HG02885 (cell line): ENCODE measurements at regions not wholly inside any gene's neighbourhood (a gene's known extent, or its start where the extent isn't known, plus 50 kb on each side); places are given as distances from the start of the nearest gene placed in this dataset.
"Not testable (repeated sequence)": the region's sequence is repeated elsewhere in the genome, so short reads cannot be mapped to it uniquely, and the experiment has no call there.

Experiments
- ATAC-seq: cut with Tn5 transposase; IDR thresholded peaks from one replicate; pipeline ENCODE4 v1.9.1; 2021; ENCODE audit warnings: mild to moderate bottlenecking; ENCODE audit not compliant: unreplicated experiment, poor library complexity

DNA sequence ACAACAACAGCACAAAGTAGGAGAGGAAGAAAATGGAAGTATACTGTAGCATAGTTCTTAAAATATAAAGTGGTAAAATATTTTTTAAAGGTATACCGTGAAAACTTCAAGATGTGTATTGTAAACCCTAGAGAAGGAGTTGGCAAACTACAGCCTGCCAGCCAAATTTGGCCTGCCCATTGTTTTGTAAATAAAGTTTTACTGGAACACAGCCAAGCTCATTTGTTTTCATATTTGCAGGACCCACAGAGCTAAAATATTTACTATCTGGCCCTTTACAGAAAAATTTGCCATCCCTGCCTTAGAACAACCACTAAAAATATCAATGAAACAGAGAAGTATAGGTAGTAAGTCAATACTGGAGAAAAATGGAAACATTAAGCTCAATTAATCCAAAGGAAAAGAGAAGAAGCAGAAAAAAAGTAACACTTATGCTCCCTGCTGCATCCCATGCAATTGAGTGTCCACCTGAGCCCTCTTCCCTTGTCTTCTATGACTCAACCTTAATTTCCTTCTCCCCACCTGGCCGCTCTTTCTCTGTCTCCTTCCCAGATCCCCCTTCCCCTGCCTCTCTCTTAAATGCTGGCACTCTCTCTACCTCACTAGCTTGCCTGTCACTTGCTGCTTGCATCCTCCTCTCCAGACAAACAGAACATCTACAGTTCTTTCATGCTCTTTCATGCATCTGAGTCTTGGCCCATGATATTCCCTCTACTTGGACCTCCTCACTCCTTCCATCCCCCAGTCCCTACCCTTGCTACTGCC is 50.6 kb upstream of the FER start:
- no peak for ATAC-seq

DNA sequence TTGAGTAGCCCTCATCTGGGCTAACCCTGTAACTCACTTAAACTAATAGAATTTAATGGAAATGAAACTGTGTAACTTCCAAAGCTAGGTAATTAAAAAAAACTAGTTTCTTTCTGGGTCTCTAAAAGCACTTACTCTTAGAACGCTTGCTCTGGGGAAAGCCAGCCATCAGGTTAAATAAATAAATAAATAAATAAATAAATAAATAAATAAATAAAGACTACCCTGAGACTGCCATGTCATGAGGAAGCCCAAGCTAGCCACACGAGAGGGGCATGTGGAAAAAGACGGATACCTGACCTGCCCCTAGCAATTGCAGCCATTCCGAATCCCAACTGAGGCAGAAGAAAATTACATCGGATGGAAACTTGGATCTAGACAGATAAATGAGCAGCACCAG is 51.3 kb upstream of the FER start:
- ATAC-seq, result no peak

DNA sequence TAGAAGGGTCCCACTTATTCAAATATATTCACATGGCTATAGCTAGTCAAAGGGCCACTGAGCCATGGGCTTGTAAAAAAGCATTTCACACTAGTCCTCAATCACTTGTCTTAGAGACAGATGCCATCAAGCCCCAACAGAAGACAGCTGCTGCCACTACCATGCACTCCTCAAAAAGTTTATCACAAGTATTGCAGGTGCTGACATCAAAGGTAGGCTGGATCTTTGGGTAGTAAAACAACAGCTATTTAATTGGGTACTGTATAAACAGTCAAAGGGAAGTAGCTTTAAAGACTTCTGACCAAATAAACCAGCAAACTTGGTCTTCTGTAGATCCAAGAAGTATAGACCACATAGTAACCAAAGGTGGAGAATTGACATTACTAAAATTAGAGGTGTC is 59.2 kb upstream of the FER start:
- no peak for ATAC-seq

DNA sequence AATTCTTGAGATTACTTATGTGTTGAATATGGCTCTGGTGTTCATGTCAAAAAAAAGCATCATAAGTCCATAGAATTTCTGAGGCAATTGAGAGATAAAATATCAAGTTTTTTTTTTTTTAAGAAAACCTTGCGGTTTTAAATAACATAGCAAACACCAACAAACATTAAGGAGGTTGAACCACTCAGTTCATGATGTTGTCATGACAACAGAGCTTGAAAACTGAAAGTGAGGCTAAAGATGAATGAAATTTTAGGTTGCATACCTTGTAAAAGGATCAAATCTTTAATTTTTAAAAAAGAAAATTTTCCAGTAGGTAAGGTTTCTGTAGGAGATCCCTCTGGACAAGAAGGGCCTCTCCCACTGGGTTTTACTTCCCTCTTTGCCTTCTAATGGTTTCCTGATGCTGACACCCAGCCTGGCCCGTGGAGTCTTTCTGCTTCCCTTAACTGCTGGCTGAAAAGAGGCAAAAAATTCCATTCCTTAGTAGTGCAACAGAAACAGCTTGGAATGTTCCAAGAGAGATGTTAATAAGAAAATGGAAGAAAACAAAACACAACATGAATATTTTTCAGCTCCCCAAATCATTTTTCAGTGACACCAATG is 60.0 kb upstream of the FER start:
- no peak for ATAC-seq

DNA sequence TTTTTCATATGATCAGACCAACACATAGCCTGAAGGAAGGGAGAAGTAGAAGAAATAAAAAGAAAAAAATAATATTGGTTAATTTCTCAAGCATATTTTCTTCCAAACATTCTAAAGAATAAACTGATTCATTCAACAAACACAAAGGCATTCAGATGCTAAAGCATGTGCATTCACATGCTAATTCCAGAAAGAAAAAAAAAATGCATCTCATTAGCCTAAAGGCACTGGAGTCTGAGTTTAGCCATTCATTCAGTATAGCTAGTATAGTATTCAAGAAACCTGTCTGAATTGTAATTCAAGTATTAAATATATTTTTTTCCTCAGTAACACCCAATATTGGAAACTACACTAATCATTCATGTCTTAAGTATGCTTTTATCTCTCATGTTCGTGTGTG is 61.0 kb upstream of the FER start:
- ATAC-seq, result no peak

DNA sequence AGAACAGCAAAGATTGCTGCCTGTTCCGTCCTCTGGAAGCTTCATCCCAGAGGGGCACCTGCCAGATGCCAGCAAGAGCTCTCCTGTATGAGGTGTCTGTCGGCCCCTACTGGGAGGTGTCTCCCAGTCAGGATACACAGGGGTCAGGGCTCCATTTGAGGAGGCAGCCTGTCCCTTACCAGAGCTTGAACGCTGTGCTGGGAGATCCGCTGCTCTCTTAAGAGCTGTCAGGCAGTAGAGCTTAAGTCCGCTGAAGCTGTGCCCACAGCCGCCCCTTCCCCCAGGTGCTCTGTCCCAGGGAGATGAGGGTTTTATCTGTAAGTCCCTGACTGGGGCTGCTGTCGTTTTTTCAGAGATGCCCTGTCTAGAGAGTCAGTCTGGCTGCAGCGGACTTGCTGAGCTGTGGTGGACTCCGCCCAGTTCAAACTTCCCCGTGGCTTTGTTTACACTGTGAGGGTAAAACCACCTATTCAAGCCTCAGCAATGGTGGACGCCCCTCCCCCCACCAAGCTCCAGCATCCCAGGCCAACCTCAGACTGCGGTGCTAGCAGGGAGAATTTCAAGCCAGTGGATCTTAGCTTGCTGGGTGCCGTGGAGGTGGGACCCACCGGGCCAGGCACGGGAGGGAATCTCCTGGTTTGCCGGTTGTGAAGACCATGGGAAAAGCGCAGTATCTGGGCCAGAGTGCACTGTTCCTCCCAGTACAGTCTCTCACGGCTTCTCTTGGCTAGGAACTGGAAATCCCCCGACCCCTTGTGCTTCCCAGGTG is 62.1 kb upstream of the FER start:
- ATAC-seq, result not testable (repeated sequence)

DNA sequence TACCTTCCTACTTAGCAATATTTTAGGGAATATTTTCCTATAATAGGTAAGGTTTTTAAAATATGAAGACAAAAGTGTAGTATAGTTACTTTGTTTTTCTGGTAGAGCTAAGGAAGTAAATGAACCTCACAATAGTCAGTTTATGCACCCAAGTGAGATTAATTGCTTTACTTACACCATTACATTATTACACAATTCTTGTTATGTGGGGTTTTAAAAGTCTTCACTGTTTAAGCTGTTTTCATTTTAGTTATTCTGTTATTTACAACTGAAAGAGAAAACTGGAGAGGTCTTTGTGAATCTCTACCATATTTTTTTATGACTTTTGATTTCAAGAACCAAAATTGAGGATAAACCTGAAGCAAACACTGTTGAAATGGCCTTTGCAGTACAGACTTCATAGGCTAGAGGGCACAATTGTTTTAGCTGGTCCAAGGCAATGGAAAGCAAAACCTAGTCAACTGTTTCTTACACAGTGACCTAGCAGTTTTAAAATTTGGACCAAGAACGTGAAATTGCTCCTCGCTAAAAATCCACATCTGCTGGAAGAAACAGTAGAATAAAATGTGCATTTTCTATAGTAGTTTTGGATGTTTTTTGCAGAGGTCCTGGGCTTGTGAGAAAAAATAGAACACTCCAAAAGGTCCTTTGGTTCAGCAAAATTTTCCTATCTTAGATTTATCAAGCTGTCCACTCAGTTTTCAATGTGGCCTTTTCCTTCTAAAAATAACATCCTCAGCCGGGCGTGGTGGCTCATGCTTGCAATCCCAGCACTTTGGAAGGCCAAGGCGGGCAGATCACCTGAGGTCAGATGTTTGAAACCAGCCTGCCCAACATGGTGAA is 66.4 kb upstream of the FER start:
- ATAC-seq, result peak; percentile 96

DNA sequence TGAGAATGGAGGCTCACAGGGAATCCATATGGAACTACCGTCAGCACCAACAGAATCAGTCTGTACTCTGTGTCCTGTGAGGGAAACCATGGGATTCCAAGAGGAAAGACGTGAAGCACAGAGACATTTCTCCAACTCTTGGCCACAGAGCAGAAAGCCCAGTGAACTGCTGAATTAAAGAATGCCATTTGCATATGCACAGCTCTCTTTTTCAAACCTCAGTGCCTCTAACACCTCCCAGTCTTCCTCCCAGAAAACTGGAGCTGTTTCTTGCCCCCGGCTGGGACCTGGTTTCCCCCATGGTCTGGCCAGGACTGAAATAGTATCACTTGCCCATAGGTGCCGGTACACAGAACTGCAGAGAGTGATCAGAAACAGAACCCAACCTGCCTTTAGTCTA is 69.6 kb upstream of the FER start:
- no peak for ATAC-seq

DNA sequence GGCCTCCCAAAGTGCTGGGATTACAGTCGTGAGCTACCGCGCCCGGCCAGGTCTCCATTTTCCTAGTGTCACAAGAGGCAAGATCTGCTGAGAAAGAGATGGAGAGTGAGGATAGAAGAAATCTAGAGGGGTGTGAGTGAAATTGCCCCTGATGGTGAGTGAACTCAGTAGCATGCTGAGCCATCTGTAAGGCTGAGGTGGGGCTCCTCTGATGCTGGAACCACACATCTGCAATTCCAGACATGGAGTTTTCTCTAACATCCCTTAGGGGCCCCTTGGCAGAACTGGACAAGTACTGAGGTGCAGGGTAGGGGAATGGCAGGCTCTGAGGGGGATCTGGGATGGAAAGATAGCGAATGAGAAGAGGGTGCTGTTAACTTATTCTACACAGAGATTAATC is 72.0 kb upstream of the FER start:
- no peak for ATAC-seq

DNA sequence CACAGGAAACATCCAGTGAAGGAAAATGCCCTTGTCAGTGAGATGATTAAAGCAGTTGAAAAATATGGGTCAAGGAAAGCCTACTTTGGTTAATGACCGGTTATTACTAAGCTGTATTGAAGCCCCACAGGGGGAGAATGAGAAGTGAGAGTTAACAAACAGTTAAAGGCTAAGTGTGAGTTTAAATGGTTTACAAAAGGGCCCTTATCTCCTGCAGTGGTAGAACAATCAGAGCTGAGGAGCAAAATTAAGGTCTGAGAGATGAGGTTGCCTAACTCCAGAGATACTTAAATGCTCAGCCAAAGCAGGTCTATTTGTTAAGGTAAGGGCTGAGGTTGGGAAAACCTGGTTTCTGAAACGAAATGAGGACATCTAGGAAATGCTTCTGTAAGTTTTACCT is 75.1 kb upstream of the FER start:
- ATAC-seq, result no peak

DNA sequence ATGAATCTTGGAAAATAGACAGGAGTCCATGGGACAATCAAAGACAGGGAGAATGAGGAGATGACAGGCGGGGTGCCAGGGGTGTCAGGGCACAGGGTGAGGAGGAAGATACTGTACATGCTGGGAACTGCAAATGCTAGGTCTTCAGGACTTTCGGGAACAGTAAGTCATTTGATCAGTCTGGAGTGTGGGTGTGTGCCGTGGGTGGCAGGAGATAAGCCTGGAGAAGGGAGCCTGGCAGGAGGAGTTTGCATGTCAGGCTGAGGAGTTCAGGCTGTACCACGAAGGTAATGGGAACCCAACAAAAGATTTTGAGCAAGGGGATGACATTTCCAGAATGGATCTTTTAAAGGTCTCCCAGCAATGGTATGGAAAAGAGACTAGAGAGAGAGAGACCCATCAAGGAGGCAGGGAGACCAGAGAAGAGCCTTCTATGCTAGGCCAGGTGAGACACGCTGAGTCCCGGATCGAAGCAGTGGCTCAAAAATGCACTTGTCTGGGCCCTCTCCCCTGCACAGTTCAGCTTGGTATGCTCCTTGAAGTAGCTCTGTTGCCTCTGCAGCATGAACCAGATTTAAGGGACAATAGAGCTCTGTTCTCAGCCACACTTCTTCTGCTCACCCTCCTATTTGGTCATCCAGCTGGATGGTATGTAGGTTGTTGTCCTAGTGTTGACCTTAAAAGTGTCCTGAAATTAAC is 77.0 kb upstream of the FER start:
- ATAC-seq, result no peak

DNA sequence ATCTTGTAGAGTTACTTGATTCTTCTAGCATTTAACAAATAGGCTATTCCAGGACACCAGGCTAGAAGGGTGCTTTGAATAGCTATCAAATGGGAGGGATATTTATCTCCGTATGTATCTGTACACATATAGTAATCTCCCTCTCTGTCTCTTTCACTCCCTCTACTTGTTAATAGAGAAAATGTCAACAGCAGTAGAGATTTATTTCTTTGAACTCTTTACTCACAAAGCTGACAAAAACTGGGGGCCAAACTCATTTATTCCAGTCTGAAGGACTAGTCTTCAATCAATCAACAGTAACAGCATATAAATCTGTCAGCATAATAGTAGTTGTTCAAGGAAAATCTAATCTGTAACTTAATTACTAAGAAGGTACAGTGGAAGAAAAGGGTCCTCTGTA is 78.2 kb upstream of the FER start:
- ATAC-seq, result no peak

DNA sequence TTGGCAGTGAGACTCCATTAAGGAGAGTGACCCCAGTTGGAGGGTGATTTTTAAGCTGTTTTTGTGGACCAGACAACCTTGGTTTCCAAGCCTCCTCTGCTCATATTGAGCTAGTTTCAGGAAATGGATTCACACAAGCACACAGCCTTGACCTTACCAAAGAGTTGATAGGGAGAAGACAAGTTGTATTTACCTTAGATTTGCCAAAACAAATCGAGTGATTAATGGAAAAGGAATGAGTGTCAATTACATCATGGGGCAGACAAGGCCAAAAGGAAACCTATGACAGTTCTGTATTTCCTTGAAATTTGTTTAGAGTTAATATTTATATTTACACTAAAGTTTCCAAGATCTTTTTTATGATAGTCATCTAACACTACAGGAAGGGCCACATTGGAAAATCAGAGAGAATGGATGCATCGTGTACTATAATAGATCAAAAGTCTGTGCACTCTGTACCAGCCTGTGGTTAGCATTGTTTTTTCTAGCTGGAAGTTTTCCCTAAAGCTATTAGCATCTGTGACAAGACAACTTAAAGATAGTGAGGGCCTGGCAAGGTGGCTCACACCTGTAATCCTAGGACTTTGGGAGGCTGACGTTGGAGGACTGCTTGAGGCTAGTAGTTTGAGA is 86.0 kb upstream of the FER start:
- no peak for ATAC-seq

DNA sequence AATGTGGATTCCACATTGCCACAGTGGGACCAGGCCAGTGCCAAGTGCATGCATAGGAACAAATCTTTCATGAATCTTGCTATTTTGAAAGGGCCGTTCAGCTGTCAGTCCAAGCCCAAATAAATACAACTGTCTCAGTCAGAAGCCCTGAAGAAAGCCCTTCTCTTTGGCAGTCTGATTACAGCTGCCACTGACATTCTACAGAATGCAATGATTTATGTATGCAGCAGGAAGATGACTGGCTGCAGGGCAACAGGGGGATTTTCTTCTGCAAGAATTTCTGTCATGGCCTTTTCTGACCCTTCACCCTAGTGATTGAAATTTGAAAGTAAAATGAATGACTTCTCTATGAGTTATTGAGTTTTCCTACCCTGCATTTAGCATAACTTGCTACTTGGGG is 86.7 kb upstream of the FER start:
- no peak for ATAC-seq

DNA sequence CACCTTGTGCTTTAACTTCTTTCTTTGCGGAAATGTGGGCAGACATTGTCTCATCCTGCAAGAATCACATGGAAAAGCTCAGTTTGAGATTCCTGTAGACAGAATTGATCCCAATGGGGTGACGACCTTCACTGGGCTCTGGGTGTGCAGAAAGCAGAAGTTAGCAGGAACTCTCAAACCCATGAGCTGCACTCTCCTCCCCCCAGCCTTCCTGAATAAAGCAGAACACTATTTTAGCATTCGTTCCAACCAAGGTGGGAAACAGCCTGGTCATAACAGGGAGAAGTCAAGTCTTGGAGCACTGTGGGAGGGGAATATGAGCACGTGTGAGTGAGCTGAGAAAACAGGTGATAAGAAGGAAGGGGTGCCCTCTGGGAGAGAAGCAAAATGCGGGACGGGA is 87.4 kb upstream of the FER start:
- no peak for ATAC-seq

DNA sequence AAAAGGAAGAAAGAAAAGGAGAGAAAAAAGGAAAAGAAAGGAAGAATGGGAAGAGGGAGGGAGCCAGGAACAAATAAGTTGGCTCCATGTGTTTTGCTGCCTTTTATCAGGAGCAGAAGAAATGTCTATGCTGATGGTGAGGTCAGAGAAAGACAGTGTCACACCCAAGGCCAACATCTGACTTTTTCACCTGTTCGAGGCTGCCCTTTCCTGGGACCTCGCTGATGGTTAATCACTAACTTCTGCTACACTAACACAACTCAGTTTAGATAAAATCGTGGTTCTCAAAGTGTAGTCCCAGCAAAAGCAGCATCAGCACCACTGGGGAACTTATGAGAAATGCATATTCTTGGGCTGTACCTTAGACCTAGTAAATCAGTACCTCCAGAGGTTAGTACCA is 88.2 kb upstream of the FER start:
- no peak for ATAC-seq

DNA sequence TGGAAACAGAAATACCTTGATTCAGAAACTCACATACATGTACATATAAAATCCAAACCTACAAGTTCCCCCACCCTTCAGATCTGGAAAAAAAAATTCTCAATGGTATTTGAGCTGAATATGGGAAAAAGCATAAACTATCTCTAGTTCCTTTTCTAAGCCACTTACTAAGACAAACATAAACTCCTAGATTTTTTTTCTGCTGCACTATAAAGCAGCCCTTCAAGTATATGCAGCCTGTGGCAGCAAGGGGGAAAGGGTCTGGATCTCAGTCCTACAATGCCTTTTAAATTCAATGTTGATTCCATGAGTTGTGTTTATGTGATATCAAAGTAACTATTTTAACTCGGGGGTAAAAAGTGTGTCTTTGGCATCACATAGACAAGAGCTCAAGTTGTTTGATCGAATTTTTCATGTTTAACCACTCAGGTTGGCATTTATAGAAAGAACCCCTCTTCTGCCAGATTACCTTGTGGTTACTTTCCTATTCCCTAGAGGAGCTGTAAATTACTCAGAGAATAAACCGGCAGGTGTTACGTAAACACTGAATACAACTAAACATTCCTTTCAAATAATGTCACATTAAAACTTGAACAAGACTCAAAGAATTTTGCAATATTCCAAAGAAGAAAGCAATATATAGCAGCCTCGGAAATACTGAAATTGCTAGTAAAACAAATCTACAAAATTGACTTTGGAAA is 91.8 kb upstream of the FER start:
- ATAC-seq, result no peak

DNA sequence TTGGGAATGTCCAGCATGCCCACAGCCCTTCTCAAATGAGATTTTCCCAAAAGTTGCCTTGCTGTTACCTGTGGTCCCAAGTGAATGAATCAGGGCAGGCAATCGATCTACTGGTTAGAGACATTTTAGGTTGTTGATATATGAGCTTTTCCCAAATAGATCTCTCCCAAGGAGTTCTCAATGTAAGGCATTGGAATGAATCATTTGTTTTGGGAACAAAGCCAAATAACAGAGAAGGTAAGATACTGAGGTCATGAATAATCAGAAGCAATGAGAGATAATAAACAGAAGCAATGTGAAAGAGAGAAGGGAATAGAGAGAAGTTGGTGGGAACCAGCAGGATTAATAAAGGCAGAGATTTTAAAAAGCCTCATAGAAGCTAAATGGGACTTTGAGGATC is 93.6 kb upstream of the FER start:
- ATAC-seq, result no peak

DNA sequence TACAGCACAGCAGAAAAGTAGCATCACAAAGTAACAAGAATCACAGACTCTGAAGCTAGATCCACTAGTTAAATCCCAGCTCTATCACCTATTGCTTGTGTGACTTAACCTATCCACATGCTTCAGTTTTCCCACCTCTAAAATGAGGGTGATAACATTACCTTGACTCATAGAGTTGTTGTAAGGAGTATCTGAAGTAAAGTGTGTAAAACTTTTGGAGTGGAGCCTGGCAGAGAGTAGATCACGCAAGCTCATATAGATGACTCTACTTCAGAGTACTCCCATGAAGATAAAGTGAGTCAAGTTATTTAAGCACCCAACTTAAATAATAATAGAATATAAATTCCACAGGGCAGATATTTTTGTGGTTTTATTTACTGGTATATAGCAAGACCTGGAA is 94.5 kb upstream of the FER start:
- no peak for ATAC-seq
